Embryonic facial prominence (tissue), 1 donor: ENCODE measurements at regions not wholly inside any gene's neighbourhood (a gene's known extent, or its start where the extent isn't known, plus 50 kb on each side); places are given as distances from the start of the nearest gene placed in this dataset.
A peak's percentile ranks its signal among the peaks of the same experiment; 100 is the strongest.

Experiments
- DNase-seq: peaks from one replicate; pipeline ENCODE4 v3.0.0-alpha.2; 2016; ENCODE audit errors: extremely low spot score

- no peak for DNase-seq
These were observed 210.6 kb downstream of the TFCP2L1 start for GRCh38 chr2:121074293-121074932.

- no peak for DNase-seq
These were observed 209.9 kb downstream of the TFCP2L1 start for GRCh38 chr2:121075006-121075551.

- no peak for DNase-seq
These were observed 209.1 kb downstream of the TFCP2L1 start for GRCh38 chr2:121075641-121076497.

GRCh38 chr2:121076498-121076820 lies 208.5 kb downstream of the TFCP2L1 start:
- DNase-seq: no peak

GRCh38 chr2:121076885-121077549 lies 208.0 kb downstream of the TFCP2L1 start:
- no peak for DNase-seq

GRCh38 chr2:121078899-121079298 lies 206.1 kb downstream of the TFCP2L1 start:
- DNase-seq: no peak

- peak; percentile 69 for DNase-seq
These were observed 204.8 kb downstream of the TFCP2L1 start for GRCh38 chr2:121080013-121080772.

GRCh38 chr2:121081701-121082100 lies 203.3 kb downstream of the TFCP2L1 start:
- no peak for DNase-seq

- no peak for DNase-seq
These were observed 202.8 kb downstream of the TFCP2L1 start for GRCh38 chr2:121082191-121082590.

- no peak for DNase-seq
These were observed 200.8 kb downstream of the TFCP2L1 start for GRCh38 chr2:121084130-121084680.

GRCh38 chr2:121085801-121086200 lies 199.2 kb downstream of the TFCP2L1 start:
- DNase-seq: no peak

- DNase-seq: no peak
These were observed 198.6 kb downstream of the TFCP2L1 start for GRCh38 chr2:121086450-121086849.

GRCh38 chr2:121087117-121087516 lies 197.9 kb downstream of the TFCP2L1 start:
- DNase-seq: no peak

- no peak for DNase-seq
These were observed 196.5 kb downstream of the TFCP2L1 start for GRCh38 chr2:121088251-121089165.

- DNase-seq: no peak
These were observed 195.9 kb downstream of the TFCP2L1 start for GRCh38 chr2:121089166-121089510.

- DNase-seq: no peak
These were observed 194.8 kb downstream of the TFCP2L1 start for GRCh38 chr2:121090088-121090715.

GRCh38 chr2:121092095-121092494 lies 192.9 kb downstream of the TFCP2L1 start:
- no peak for DNase-seq

GRCh38 chr2:121093692-121094091 lies 191.3 kb downstream of the TFCP2L1 start:
- DNase-seq: no peak

- DNase-seq: no peak
These were observed 190.9 kb downstream of the TFCP2L1 start for GRCh38 chr2:121094101-121094500.

- no peak for DNase-seq
These were observed 190.2 kb downstream of the TFCP2L1 start for GRCh38 chr2:121094845-121095244.
